ENCODE measurements at regions not wholly inside any gene's neighbourhood (a gene's known extent, or its start where the extent isn't known, plus 50 kb on each side); places are given as distances from the start of the nearest gene placed in this dataset.

DNA sequence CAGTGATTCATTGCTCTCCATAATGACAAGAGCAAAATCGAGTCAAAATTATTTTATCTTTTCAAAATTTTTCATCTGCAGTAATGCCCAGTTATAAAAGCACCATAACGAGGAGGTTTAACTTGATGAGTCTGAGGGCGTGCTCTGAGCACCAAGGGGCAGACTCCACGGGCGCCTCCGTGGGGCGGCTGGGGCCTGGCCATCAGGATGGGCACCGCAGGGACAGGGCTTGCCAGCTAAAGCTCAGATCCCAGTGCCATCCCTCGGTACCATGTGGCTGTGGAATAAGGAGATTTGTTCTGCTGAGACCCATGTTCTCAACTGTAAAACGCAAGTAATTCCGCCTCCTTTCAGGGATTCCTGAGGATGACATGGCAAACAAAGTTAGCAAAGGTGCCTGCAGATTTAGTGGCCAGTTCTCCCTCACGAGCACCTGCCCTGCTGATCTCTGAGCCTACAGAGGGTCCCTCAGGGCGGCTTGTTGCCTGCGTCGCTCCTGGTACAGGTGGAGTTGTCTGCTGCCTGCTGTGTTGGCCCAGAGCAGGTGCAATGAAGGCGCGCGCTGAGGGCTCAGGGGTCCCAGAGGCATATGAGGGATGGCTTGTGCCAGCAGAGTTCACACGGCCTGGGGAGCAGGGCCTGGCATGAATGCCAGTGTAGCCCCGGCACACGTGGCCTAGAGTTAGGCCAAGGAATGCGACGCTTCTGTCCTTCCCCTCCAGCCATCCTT is 584.4 kb downstream of the TCERG1L start:
- peak overlapping the region; percentile 40; the same call in 1 of the 2 replicates for H3K27ac ChIP-seq
- TF ChIP-seq ZFX (IDR thresholded peaks at IDR 0.05) = no peak
- no peak for TF ChIP-seq CTCF (conservative IDR thresholded peaks at IDR 0.05)

DNA sequence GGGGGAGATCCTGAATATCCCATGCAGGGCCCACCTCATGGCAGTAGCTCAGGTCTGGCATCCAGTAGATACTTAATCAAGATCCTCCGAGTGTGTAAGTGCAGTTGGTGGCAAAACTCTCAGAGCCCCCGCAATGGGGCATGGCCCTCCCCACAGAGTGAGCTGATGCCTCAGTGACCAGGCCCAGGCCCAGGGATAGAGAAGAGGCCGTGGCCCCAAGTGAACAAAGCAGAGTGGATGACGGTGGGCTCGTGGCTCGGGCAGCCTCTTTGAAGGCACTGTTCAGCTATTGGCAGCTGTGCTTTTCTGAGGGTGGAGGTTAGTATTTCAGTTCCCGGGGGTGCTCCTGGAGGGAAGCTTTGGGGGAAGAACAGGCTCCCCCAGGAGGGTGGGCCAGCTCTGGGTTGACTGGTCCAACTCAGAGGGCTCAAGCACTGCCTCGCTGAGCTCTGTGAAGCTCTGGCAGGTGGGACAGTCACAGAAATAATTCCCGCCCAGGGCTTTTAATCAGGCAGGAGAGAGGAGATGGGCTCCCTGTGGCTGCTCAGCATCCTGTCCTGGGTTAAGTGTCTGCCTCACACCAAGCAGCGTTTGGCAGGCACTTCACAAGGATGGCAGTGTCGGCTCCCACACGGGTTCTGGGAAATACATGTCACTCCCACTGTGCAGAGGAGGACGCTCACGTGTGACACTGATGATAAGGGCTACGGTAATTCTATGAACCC is 583.6 kb downstream of the TCERG1L start:
- H3K27ac ChIP-seq = peak overlapping the region; percentile 40; the same call in 1 of the 2 replicates
- TF ChIP-seq ZFX (IDR thresholded peaks at IDR 0.05) = no peak

DNA sequence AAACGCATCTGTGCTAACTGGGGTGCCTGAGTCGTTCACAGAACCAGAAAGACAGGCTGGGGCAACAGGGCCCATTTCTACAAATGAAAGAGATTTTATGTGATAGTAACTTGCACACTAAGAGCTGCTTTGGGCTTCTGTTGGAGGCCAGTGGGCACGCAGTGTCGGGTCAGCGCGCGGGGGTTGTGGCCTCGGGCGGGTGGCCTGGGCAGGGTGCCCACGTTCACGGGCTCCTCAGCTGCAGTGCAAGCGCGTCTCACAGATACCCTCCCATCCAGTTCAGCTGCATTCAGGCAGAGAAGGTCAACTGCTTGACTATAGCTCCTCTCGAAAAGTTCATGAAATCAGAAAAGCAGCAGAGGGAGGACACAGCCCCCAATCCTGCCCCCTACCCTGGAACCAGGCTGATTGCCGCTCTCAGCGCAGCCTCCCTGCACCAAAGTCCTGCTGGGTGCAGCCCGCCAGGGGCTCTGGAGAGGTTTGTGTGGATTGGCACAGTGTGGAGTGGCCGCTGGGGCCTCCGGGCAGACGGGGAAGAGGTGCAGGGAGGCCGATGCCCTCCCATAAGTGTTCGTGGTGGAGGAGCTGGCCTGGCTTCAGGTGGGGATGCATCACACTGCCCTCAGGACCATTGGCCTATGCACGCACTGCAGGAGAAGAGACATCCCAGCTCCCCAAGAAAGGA is 582.8 kb downstream of the TCERG1L start:
- peak overlapping the region; percentile 40; the same call in 1 of the 2 replicates for H3K27ac ChIP-seq
- TF ChIP-seq CTCF (conservative IDR thresholded peaks at IDR 0.05) = no peak
- no peak for TF ChIP-seq ZFX (IDR thresholded peaks at IDR 0.05)

DNA sequence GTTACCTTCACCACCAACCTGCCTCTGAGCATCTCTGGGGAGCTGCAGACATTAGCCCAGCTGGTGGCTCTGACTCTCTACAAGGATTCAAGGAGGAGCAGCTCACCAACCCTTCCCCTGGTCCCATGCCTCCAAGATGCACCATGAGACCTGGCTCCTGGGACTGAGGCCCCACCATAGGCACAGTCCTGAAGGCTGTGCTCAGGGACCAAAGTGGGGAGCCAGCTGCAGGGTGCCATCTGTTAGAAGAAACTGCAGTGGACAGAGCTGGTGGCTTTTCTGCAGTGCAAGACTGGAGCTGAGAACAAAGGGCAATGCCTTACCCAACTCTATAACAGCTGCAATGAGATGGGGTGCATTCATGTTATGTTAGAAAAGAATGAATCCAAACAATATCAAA is 581.6 kb downstream of the TCERG1L start:
- H3K27ac ChIP-seq = no peak overlapping the region

GRCh38 chr10:130737186-130737585 is 574.3 kb downstream of the TCERG1L start:
- H3K27ac ChIP-seq = no peak overlapping the region
- no peak for TF ChIP-seq ZFX (IDR thresholded peaks at IDR 0.05)
- no peak for TF ChIP-seq CTCF (conservative IDR thresholded peaks at IDR 0.05)

More for the DNA sequence above, 581.6 kb downstream of the TCERG1L start:
- TF ChIP-seq CTCF (conservative IDR thresholded peaks at IDR 0.05) (no peak), ZFX (IDR thresholded peaks at IDR 0.05) (no peak)

- no peak overlapping the region for H3K27ac ChIP-seq
- TF ChIP-seq ZFX (IDR thresholded peaks at IDR 0.05) (no peak), CTCF (conservative IDR thresholded peaks at IDR 0.05) (no peak)
These were observed 573.9 kb downstream of the TCERG1L start for GRCh38 chr10:130737621-130738020.

- no peak for TF ChIP-seq CTCF (conservative IDR thresholded peaks at IDR 0.05)
- TF ChIP-seq ZFX (IDR thresholded peaks at IDR 0.05) = no peak
- no peak overlapping the region for H3K27ac ChIP-seq
These were observed 572.3 kb downstream of the TCERG1L start for GRCh38 chr10:130739016-130739756.
